ENCODE measurements at regions not wholly inside any gene's neighbourhood (a gene's known extent, or its start where the extent isn't known, plus 50 kb on each side); places are given as distances from the start of the nearest gene placed in this dataset.

GRCh38 chr9:107064378-107064777, 201.4 kb downstream of the ZNF462 start:
- no peak overlapping the region for H3K27ac ChIP-seq (ENCODE audit: low read depth in 1 of 2, low read length in 2 of 2)
- POLR2A ChIA-PET, result no interaction called here
- H3K9me3 ChIP-seq (ENCODE audit: control insufficient read depth in 1 of 2, insufficient read depth in 1 of 2, low read length in 2 of 2), result no peaks in the 10 kb centered on the region
- ATAC-seq (ENCODE audit: poor library complexity) (no peak), DNase-seq (no peak)
- H3K27me3 ChIP-seq (ENCODE audit: control insufficient read depth in 1 of 2, insufficient read depth in 2 of 2, low read length in 2 of 2), result no peaks in the 10 kb centered on the region
- no peak for TF ChIP-seq CTCF (IDR thresholded peaks at IDR 0.05)
- intact Hi-C loops (cut with DNase I, micrococcal nuclease), result no loop called here
- Mint-ChIP-seq H3K4me3 (no peak overlapping the region), H3K4me1 (ENCODE audit: low read depth) (no peaks in the 10 kb centered on the region), H3K36me3 (ENCODE audit: low read depth) (no peaks in the 10 kb centered on the region), H3K9me3 (no peaks in the 10 kb centered on the region), H3K27me3 (no peaks in the 10 kb centered on the region), H3K27ac (no peak overlapping the region)
- no peak overlapping the region for H3K4me3 ChIP-seq (ENCODE audit: low read length)
- H3K4me1 ChIP-seq (ENCODE audit: insufficient read depth, low read length), result no peaks in the 10 kb centered on the region
- no peaks in the 10 kb centered on the region for H3K36me3 ChIP-seq (ENCODE audit: insufficient read depth, low read length)
- CTCF ChIA-PET, result no interaction called here

GRCh38 chr9:107065549-107065948, 202.6 kb downstream of the ZNF462 start:
- Mint-ChIP-seq H3K4me1 (ENCODE audit: low read depth) (no peaks in the 10 kb centered on the region), H3K9me3 (no peaks in the 10 kb centered on the region), H3K27me3 (no peaks in the 10 kb centered on the region), H3K27ac (no peak overlapping the region), H3K4me3 (no peak overlapping the region), H3K36me3 (ENCODE audit: low read depth) (no peaks in the 10 kb centered on the region)
- no peaks in the 10 kb centered on the region for H3K9me3 ChIP-seq (ENCODE audit: control insufficient read depth in 1 of 2, insufficient read depth in 1 of 2, low read length in 2 of 2)
- H3K27me3 ChIP-seq (ENCODE audit: control insufficient read depth in 1 of 2, insufficient read depth in 2 of 2, low read length in 2 of 2), result no peaks in the 10 kb centered on the region
- no peak for ATAC-seq (ENCODE audit: poor library complexity)
- DNase-seq, result no peak
- no peak overlapping the region for H3K4me3 ChIP-seq (ENCODE audit: low read length)
- ChIA-PET POLR2A (no interaction called here), CTCF (no interaction called here)
- TF ChIP-seq CTCF (IDR thresholded peaks at IDR 0.05), result no peak
- no peaks in the 10 kb centered on the region for H3K36me3 ChIP-seq (ENCODE audit: insufficient read depth, low read length)
- intact Hi-C loops (cut with DNase I, micrococcal nuclease), result no loop called here
- H3K27ac ChIP-seq (ENCODE audit: low read depth in 1 of 2, low read length in 2 of 2), result no peak overlapping the region
- H3K4me1 ChIP-seq (ENCODE audit: insufficient read depth, low read length), result no peaks in the 10 kb centered on the region

GRCh38 chr9:107067739-107068416, 204.9 kb downstream of the ZNF462 start:
- no peak for DNase-seq
- H3K4me1 Mint-ChIP-seq (ENCODE audit: low read depth), result no peaks in the 10 kb centered on the region
- H3K27ac Mint-ChIP-seq, result no peak overlapping the region
- Histone ChIP-seq H3K4me3 (ENCODE audit: low read length) (no peak overlapping the region), H3K4me1 (ENCODE audit: insufficient read depth, low read length) (no peaks in the 10 kb centered on the region), H3K27me3 (ENCODE audit: control insufficient read depth in 1 of 2, insufficient read depth in 2 of 2, low read length in 2 of 2) (no peaks in the 10 kb centered on the region), H3K27ac (ENCODE audit: low read depth in 1 of 2, low read length in 2 of 2) (no peak overlapping the region), H3K9me3 (ENCODE audit: control insufficient read depth in 1 of 2, insufficient read depth in 1 of 2, low read length in 2 of 2) (no peaks in the 10 kb centered on the region), H3K36me3 (ENCODE audit: insufficient read depth, low read length) (no peaks in the 10 kb centered on the region)
- no peak for ATAC-seq (ENCODE audit: poor library complexity)
- H3K36me3 Mint-ChIP-seq (ENCODE audit: low read depth), result no peaks in the 10 kb centered on the region
- no peak overlapping the region for H3K4me3 Mint-ChIP-seq
- no peak for TF ChIP-seq CTCF (IDR thresholded peaks at IDR 0.05)
- H3K9me3 Mint-ChIP-seq, result no peaks in the 10 kb centered on the region
- POLR2A ChIA-PET, result no interaction called here
- no peaks in the 10 kb centered on the region for H3K27me3 Mint-ChIP-seq
- CTCF ChIA-PET, result no interaction called here
- intact Hi-C loops (cut with DNase I, micrococcal nuclease), result no loop called here
